Stomach (tissue), 4 donors: ENCODE measurements at regions not wholly inside any gene's neighbourhood (a gene's known extent, or its start where the extent isn't known, plus 50 kb on each side); places are given as distances from the start of the nearest gene placed in this dataset.

Experiments used
- EP300 ChIP-seq: sonication (generic); formaldehyde crosslinking; IDR thresholded peaks from one replicate; pipeline ENCODE4 v1.6.1; 2017; ENCODE audit warnings: antibody characterized with exemption
- POLR2A ChIP-seq, 4 donors: fragments of 450-650 bp; IDR thresholded peaks; one replicate each; pipeline ENCODE4 v1.6.1; 2016; ENCODE audit warnings: antibody characterized with exemption in 4 of 4, control low read depth in 2 of 4, mild to moderate bottlenecking in 1 of 4, moderate library complexity in 1 of 4
- POLR2AphosphoS5 ChIP-seq, 3 donors: sonication (generic); formaldehyde crosslinking; IDR thresholded peaks; one replicate each; pipeline ENCODE4 v1.6.1; 2016; ENCODE audit warnings: antibody characterized with exemption in 3 of 3
- TF ChIP-seq, protein P1 (sequence below), 7 experiments: fragments of 450-650 bp in 4 of 7; fragments of 200-600 bp in 3 of 7; sonication (generic) in 3 of 7; IDR thresholded peaks; one replicate each; pipeline ENCODE4 v1.5.1; 2016 to 2019; ENCODE audit warnings: antibody characterized with exemption in 7 of 7, control low read depth in 2 of 7, mild to moderate bottlenecking in 1 of 7

DNA sequence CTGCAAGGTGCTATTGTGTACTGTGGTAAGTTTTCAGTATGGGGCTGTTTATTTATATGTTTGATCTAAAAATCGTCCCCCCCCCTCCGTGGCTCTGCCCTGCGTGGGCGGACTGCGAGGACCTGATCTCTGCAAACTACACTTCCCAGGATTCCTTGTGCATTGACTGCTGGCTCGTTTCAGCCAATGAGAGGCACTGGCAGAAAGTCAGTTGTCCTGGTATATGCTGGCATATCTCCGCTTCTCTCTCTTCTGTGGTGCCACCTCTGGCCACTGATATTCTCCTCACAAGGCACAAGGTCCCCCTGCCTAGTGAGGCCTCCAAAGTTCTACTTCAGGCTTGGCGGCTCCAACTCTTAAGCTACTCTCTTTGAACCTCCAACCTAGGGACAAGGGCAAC, 168.8 kb upstream of the ZFP42 start:
- TF ChIP-seq POLR2AphosphoS5 (IDR thresholded peaks at IDR 0.05): no peak
- TF ChIP-seq, protein P1, sequence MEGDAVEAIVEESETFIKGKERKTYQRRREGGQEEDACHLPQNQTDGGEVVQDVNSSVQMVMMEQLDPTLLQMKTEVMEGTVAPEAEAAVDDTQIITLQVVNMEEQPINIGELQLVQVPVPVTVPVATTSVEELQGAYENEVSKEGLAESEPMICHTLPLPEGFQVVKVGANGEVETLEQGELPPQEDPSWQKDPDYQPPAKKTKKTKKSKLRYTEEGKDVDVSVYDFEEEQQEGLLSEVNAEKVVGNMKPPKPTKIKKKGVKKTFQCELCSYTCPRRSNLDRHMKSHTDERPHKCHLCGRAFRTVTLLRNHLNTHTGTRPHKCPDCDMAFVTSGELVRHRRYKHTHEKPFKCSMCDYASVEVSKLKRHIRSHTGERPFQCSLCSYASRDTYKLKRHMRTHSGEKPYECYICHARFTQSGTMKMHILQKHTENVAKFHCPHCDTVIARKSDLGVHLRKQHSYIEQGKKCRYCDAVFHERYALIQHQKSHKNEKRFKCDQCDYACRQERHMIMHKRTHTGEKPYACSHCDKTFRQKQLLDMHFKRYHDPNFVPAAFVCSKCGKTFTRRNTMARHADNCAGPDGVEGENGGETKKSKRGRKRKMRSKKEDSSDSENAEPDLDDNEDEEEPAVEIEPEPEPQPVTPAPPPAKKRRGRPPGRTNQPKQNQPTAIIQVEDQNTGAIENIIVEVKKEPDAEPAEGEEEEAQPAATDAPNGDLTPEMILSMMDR (IDR thresholded peaks at IDR 0.05): no peak
- TF ChIP-seq EP300: no peak
- no peak for TF ChIP-seq POLR2A (IDR thresholded peaks at IDR 0.05)
